HEK293 (cell line): ENCODE measurements at regions not wholly inside any gene's neighbourhood (a gene's known extent, or its start where the extent isn't known, plus 50 kb on each side); places are given as distances from the start of the nearest gene placed in this dataset.
"Not testable (repeated sequence)": the region's sequence is repeated elsewhere in the genome, so short reads cannot be mapped to it uniquely, and the experiment has no call there.

Experiments used
- CTCF ChIA-PET: fragments of 350-600 bp; formaldehyde crosslinking; extraction: SDS; loops from one replicate; lab custom pipeline; 2021; ENCODE audit warnings: antibody characterized with exemption; lab: Yijun Ruan, JAX
- POLR2A ChIA-PET: fragments of 300-600 bp; formaldehyde crosslinking; extraction: SDS; loops from one replicate; lab custom pipeline; 2020; ENCODE audit warnings: antibody characterized with exemption, inconsistent platforms; lab: Yijun Ruan, JAX
- H3K27ac ChIP-seq: fragments of 200-500 bp; sonication (Bioruptor generic); 2 replicates; pipeline ENCODE4 v1.5.1; 2014; ENCODE audit warnings: low read depth, low read length, control low read depth, inconsistent platforms; ENCODE audit errors: extremely low read depth
- H3K36me3 ChIP-seq, 2 experiments: fragments of 200-500 bp in 1 of 2; sonication (Bioruptor generic) in 1 of 2; 1 replicate in 1 of 2; 2 replicates in 1 of 2; pipeline ENCODE4 v1.5.1; 2014 to 2017; ENCODE audit warnings: inconsistent platforms in 2 of 2, low read length in 2 of 2; ENCODE audit not compliant: control insufficient read depth in 2 of 2, insufficient read depth in 1 of 2
- H3K4me1 ChIP-seq: fragments of 200-500 bp; sonication (Bioruptor generic); 2 replicates; pipeline ENCODE4 v1.5.1; 2014; ENCODE audit warnings: mild to moderate bottlenecking, low read length, inconsistent platforms; ENCODE audit not compliant: control insufficient read depth, insufficient read depth
- H3K4me3 ChIP-seq: 2 replicates; pipeline ENCODE4 v1.5.1; 2011; ENCODE audit warnings: low read depth, mild to moderate bottlenecking, control low read depth, low read length, moderate library complexity
- H3K9me3 ChIP-seq: fragments of 200-500 bp; sonication (Bioruptor generic); 2 replicates; pipeline ENCODE4 v1.5.1; 2014; ENCODE audit warnings: low read depth, low read length, inconsistent platforms; ENCODE audit not compliant: control insufficient read depth, insufficient read depth
- GLI4 ChIP-seq: fragments of 450-650 bp; formaldehyde crosslinking; IDR thresholded peaks from 2 replicates; pipeline ENCODE4 v1.5.1; 2016; ENCODE audit warnings: missing biosample characterization, missing genetic modification characterization
- GLIS2 ChIP-seq: fragments of 450-650 bp; formaldehyde crosslinking; IDR thresholded peaks from 2 replicates; pipeline ENCODE4 v1.5.1; 2016; ENCODE audit warnings: missing biosample characterization, missing genetic modification characterization
- HOXC10 ChIP-seq: sonication (generic); formaldehyde crosslinking; IDR thresholded peaks from 2 replicates; pipeline ENCODE4 v1.8.1; 2023; ENCODE audit warnings: mild to moderate bottlenecking, missing genetic modification reagents
- INSM2 ChIP-seq: fragments of 450-650 bp; formaldehyde crosslinking; IDR thresholded peaks from 2 replicates; pipeline ENCODE4 v1.5.1; 2016; ENCODE audit warnings: missing biosample characterization, missing genetic modification characterization
- MYNN ChIP-seq: fragments of 450-650 bp; formaldehyde crosslinking; IDR thresholded peaks from 2 replicates; pipeline ENCODE4 v1.5.1; 2016; ENCODE audit warnings: missing biosample characterization, missing genetic modification characterization, borderline replicate concordance
- TRIM28 ChIP-seq: IDR thresholded peaks from 2 replicates; pipeline ENCODE4 v1.6.1; 2011; ENCODE audit warnings: low read length, control low read depth, borderline replicate concordance
- ZFP41 ChIP-seq: fragments of 450-650 bp; formaldehyde crosslinking; IDR thresholded peaks from 2 replicates; pipeline ENCODE4 v1.5.1; 2016; ENCODE audit warnings: missing biosample characterization, missing genetic modification characterization, borderline replicate concordance
- ZNF155 ChIP-seq: fragments of 450-650 bp; formaldehyde crosslinking; IDR thresholded peaks from 2 replicates; pipeline ENCODE4 v1.5.1; 2016; ENCODE audit warnings: missing biosample characterization, missing genetic modification characterization
- ZNF175 ChIP-seq: fragments of 450-650 bp; formaldehyde crosslinking; IDR thresholded peaks from 2 replicates; pipeline ENCODE4 v1.5.1; 2016; ENCODE audit warnings: missing biosample characterization, missing genetic modification characterization
- ZNF214 ChIP-seq: fragments of 450-650 bp; formaldehyde crosslinking; IDR thresholded peaks from 2 replicates; pipeline ENCODE4 v1.5.1; 2017; ENCODE audit warnings: missing biosample characterization, mild to moderate bottlenecking, missing genetic modification characterization, borderline replicate concordance
- ZNF23 ChIP-seq: fragments of 450-650 bp; formaldehyde crosslinking; IDR thresholded peaks from 2 replicates; pipeline ENCODE4 v1.5.1; 2016; ENCODE audit warnings: missing biosample characterization, missing genetic modification characterization, borderline replicate concordance
- ZNF274 ChIP-seq, 2 experiments: fragments of 200-500 bp in 1 of 2; fragments of 450-650 bp in 1 of 2; sonication (Bioruptor generic) in 1 of 2; formaldehyde crosslinking in 1 of 2; IDR thresholded peaks; 2 replicates each; pipeline versions ENCODE4 v1.5.1 to v1.6.1; 2014 to 2016; ENCODE audit warnings: borderline replicate concordance in 1 of 2, inconsistent platforms in 1 of 2, low read length in 1 of 2, missing biosample characterization in 1 of 2, missing genetic modification characterization in 1 of 2
- ZNF350 ChIP-seq: fragments of 450-650 bp; formaldehyde crosslinking; IDR thresholded peaks from 2 replicates; pipeline ENCODE4 v1.5.0; 2017; ENCODE audit warnings: missing biosample characterization, mild to moderate bottlenecking, missing genetic modification characterization
- ZNF394 ChIP-seq: fragments of 450-650 bp; formaldehyde crosslinking; IDR thresholded peaks from 2 replicates; pipeline ENCODE4 v1.5.1; 2016; ENCODE audit warnings: missing biosample characterization, missing genetic modification characterization, mild to moderate bottlenecking, moderate library complexity, borderline replicate concordance
- ZNF654 ChIP-seq: fragments of 450-650 bp; formaldehyde crosslinking; IDR thresholded peaks from 2 replicates; pipeline ENCODE4 v1.5.1; 2016; ENCODE audit warnings: low read depth, missing biosample characterization, missing genetic modification characterization
- ZNF670 ChIP-seq: fragments of 450-650 bp; formaldehyde crosslinking; IDR thresholded peaks from 2 replicates; pipeline ENCODE4 v1.5.1; 2016; ENCODE audit warnings: missing biosample characterization, missing genetic modification characterization, low read depth
- ZNF768 ChIP-seq: fragments of 450-650 bp; formaldehyde crosslinking; IDR thresholded peaks from 2 replicates; pipeline ENCODE4 v1.5.1; 2018; ENCODE audit warnings: missing biosample characterization, mild to moderate bottlenecking, missing genetic modification characterization
- ZNF792 ChIP-seq: fragments of 450-650 bp; formaldehyde crosslinking; IDR thresholded peaks from 2 replicates; pipeline ENCODE4 v1.5.1; 2016; ENCODE audit warnings: missing biosample characterization, missing genetic modification characterization
- ZXDB ChIP-seq: fragments of 450-650 bp; formaldehyde crosslinking; IDR thresholded peaks from 2 replicates; pipeline ENCODE4 v1.5.1; 2016; ENCODE audit warnings: missing biosample characterization, missing genetic modification characterization

GRCh38 chr7:34445653-34446052 is 212.4 kb upstream of the NPSR1 start:
- TF ChIP-seq ZNF350 = no peak
- TF ChIP-seq GLI4 (tag by site-specific recombination) = no peak
- no peak for TF ChIP-seq ZNF175 (tag by site-specific recombination)
- TF ChIP-seq ZFP41 (tag by site-specific recombination) = no peak
- TF ChIP-seq ZXDB (tag by site-specific recombination) = no peak
- no peak for TF ChIP-seq ZNF214 (tag by site-specific recombination)
- no peak for TF ChIP-seq ZNF155 (tag by site-specific recombination)
- no peak for TF ChIP-seq TRIM28
- no peak for TF ChIP-seq HOXC10 (CRISPR knock-in tag)
- TF ChIP-seq, all 188 proteins: peak for 0
- CTCF ChIA-PET = interaction anchor here (1.4 kb wide), 1 partner anchor 125 kb away, joined by 4 read pairs; no protein-coding TSS in a partner anchor
- Histone ChIP-seq H3K27ac (no peak overlapping the region), H3K4me3 (no peak overlapping the region), H3K9me3 (no peaks in the 10 kb centered on the region), H3K4me1 (no peaks in the 10 kb centered on the region), H3K36me3 (no peaks in the 10 kb centered on the region)
- POLR2A ChIA-PET = no interaction called here

GRCh38 chr7:34448531-34448930 is 209.5 kb upstream of the NPSR1 start:
- H3K27ac ChIP-seq, H3K36me3 ChIP-seq, CTCF ChIA-PET, POLR2A ChIA-PET, H3K4me1 ChIP-seq, H3K9me3 ChIP-seq, H3K4me3 ChIP-seq: not testable (repeated sequence)

GRCh38 chr7:34449765-34450164 is 208.3 kb upstream of the NPSR1 start:
- no peak overlapping the region for H3K27ac ChIP-seq
- ChIA-PET POLR2A (no interaction called here), CTCF (no interaction called here)

GRCh38 chr7:34451183-34451582 is 206.8 kb upstream of the NPSR1 start:
- ChIA-PET POLR2A (interaction anchor here (0.6 to 0.7 kb wide), 2 partner anchors 469 to 705 kb away, joined by 3 to 4 read pairs; no protein-coding TSS in a partner anchor), CTCF (no interaction called here)
- no peak overlapping the region for H3K27ac ChIP-seq
- H3K36me3 ChIP-seq = no peaks in the 10 kb centered on the region
- no peak overlapping the region for H3K4me3 ChIP-seq
- H3K4me1 ChIP-seq = no peaks in the 10 kb centered on the region
- no peaks in the 10 kb centered on the region for H3K9me3 ChIP-seq
- no peak for TF ChIP-seq ZNF23 (tag by site-specific recombination)
- TF ChIP-seq ZNF350 = no peak
- no peak for TF ChIP-seq MYNN
- TF ChIP-seq ZNF214 (tag by site-specific recombination) = no peak
- TF ChIP-seq GLIS2 (tag by site-specific recombination) = no peak

More at GRCh38 chr7:34449765-34450164, 208.3 kb upstream of the NPSR1 start:
- H3K9me3 ChIP-seq = no peaks in the 10 kb centered on the region
- no peak for TF ChIP-seq ZNF768 (tag by site-specific recombination)
- no peak for TF ChIP-seq INSM2
- TF ChIP-seq ZNF654 = no peak
- no peaks in the 10 kb centered on the region for H3K4me1 ChIP-seq
- H3K4me3 ChIP-seq = no peak overlapping the region
- H3K36me3 ChIP-seq = no peaks in the 10 kb centered on the region

- no peaks in the 10 kb centered on the region for H3K4me1 ChIP-seq
- H3K4me3 ChIP-seq = no peak overlapping the region
- H3K27ac ChIP-seq = no peak overlapping the region
- no peaks in the 10 kb centered on the region for H3K36me3 ChIP-seq
- H3K9me3 ChIP-seq = no peaks in the 10 kb centered on the region
- CTCF ChIA-PET = interaction anchor here (1.0 kb wide), 1 partner anchor 131 kb away, joined by 3 read pairs; no protein-coding TSS in a partner anchor
- POLR2A ChIA-PET = no interaction called here
- TF ChIP-seq ZNF394 (no peak), ZFP41 (tag by site-specific recombination) (no peak), ZNF274 (IDR thresholded peaks at IDR 0.05; ENCODE audit: low read length) (no peak), ZNF274 (tag by site-specific recombination; IDR thresholded peaks at IDR 0.05; ENCODE audit: borderline replicate concordance) (no peak), ZNF670 (tag by site-specific recombination) (no peak), ZNF792 (tag by site-specific recombination) (no peak), GLIS2 (tag by site-specific recombination) (no peak)
These were observed 206.1 kb upstream of the NPSR1 start for GRCh38 chr7:34451923-34452322.
